ENCODE measurements at regions not wholly inside any gene's neighbourhood (a gene's known extent, or its start where the extent isn't known, plus 50 kb on each side); places are given as distances from the start of the nearest gene placed in this dataset.
"Not testable (repeated sequence)": the region's sequence is repeated elsewhere in the genome, so short reads cannot be mapped to it uniquely, and the experiment has no call there.

DNA sequence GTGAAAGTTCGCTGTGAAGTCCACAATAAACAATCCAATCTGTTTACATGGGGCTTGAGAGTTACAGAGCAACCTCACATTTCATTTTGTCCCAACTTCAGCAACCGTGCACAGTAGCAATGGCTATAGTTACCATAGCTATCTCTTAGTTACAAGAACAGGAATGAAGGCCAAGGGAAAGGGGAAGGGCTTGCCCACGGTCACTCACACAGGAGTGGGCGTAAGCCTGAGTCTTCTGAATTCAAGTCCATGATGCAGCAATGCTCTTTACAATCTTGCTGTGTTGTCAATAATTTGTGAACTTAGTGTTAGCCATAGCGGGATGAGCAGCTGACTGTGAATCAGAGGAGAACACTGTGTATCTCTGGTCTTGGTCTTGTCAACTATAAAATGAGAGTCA lies 102.9 kb downstream of the ADAMTS15 start:
- DNase-seq: no peak

DNA sequence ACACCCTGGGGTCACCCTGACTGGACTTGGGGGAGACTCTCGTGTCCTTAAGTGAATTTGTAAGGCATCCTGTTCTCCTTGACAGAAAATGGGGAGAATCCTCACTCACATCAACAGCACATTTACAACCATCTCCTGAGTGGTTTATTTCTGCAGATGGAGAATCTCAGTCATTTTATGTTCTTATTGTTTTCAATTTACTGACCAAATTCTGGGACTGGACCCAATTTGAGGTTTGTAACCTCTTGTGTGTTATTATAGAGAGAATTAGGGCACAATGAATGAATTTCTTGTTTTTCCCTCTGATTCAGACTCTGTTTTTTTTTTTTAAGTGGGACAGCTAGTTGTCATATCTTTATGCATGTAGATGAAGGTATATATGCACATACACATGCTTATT lies 104.9 kb downstream of the ADAMTS15 start:
- no peak for DNase-seq

DNA sequence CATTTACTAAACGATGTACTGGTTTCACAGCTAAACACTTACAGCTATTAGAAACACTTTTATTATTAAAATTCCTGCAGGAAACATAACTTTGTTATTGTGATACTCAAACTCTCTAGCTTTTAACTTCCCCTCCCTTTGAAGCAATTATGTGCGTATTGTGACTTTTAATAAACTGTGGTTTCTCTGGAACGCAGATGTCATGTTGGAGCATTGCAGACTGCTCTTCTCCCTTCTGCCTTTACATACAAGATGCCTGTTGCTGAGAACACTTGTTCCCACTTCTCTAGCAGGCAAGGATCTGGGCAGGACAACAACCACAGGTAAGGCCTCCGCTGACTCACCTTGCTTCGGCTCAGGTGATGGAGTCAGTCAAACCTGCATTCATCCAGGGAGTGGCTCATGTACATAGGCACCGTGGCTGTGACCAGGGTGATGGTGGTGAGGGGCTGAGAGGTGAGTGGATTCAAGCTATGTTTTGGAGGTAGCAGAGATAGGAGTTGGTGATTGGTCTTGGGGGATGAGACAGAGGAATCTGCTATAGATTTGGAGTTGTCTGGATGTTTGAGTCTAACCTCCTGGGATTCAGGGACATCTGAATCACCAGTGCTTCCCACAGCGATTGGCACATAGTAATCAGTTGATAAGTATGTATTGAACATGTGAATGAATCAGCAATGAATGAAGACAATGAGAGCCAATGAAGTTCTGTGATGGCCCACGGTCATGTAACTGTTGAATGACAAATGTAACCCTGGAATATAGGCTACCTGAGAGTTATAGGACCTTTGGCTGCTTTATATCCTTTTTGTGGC lies 106.0 kb downstream of the ADAMTS15 start:
- DNase-seq: no peak

GRCh38 chr11:130555251-130555841 lies 106.9 kb downstream of the ADAMTS15 start:
- no peak for DNase-seq

DNA sequence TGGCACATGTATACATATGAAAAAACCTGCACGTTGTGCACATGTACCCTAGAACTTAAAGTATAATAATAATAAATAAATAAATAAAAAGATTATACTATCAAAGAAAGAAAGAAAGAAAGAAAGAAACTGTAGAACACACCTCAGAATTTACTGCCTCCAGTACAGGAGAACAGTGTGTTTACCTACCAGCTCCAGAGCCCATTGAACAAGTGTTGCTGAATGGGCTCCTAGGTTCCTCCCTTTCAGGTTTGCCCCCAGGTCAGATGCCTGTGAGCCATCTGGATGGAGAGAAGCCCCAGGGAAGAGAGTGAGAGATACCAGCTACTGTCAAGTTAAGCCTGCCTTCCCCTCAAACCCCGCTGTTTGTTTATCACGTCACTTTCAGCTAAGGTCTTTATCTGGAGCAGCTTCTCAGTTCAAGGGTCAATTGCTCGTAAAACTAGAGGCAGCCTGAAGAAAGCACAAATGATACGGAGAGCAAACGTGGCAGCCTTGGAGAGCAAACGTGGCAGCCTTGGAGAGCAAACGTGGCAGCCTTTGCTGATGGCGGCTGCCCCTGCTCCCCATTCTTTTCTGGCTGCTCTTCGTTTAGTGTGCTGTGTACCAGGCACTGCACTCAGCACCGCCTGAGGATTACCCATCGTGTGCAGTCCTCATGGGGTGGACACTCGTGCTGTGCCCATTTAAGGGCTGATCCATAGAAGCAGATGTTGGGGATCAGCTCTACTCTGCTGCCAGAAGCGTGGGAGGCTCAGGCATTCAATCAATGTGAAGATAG lies 111.7 kb downstream of the ADAMTS15 start:
- no peak for DNase-seq

DNA sequence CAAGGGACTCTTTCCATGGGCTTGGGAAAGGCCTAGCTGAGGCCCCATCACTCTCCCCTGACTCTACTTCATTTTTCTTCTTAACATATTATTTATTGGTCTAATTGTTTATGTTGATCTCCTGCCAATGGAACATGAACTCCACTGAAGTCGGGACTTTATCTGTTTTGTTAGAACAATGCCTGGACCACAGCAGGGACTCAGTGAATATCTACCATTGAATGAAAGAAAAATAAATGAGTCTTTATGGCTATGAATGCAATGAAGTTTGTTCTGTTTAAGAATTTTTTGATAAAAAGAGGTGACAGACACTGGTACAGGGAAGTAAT lies 112.3 kb downstream of the ADAMTS15 start:
- peak; percentile 7 for DNase-seq

DNA sequence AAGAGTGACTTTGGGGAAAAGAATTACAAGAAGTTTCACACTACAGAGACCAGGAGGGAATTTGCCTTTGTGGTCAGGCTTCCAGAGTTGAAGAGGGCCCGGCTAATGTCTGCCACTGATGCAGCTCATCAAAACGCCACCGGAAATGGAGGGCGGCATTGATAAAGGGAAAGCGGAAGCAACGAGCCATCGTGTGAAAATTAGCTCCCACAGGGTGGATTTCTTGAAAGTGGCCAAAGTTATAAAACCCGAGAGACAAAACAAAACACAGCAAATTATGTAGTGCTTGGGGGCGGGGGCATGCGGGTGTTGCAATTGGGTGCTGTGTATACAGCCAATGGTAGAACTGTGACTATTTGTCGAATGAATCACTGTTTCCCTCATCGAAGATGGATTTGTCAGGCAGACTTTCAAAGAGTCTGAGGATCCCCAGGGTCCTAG lies 113.0 kb downstream of the ADAMTS15 start:
- peak; percentile 52 for DNase-seq

DNA sequence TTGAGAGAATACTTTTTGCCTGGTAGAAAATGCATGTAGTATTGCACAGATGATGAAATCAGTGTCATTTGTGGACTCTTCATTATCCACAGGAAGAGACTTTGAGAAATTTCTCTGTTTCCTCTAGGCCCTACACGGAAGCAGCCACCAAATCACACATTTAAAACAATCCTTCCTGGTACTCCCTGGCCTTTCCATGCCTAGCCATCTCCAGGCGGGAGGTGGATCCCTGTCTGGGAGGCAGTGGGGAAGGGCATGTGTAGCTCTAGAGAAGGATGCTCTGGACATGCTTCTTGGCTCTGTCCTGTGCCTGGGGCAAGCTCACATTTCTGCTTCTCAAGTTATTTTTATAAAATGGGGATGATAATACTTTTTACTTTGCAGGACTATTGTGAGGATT lies 114.1 kb downstream of the ADAMTS15 start:
- no peak for DNase-seq

DNA sequence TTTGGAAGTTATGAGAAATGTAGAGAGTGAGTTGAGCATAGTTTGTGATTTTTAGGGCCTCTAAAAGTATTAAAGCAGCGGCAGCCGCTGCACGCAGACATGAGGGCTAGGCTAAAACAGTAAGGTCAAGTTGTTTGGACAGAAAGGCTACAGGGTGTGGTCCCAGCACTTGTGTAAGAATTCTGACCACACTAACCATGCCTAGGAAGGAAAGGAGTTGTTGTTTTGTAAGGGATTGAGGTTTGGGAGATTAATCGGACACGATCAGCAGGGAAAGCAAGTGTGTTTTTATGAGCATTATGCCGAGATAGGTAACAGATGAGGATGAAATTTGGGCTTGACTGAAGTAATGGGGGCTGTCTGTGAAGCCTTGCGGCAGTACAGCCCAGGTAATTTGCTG lies 117.9 kb downstream of the ADAMTS15 start:
- DNase-seq: not testable (repeated sequence)

DNA sequence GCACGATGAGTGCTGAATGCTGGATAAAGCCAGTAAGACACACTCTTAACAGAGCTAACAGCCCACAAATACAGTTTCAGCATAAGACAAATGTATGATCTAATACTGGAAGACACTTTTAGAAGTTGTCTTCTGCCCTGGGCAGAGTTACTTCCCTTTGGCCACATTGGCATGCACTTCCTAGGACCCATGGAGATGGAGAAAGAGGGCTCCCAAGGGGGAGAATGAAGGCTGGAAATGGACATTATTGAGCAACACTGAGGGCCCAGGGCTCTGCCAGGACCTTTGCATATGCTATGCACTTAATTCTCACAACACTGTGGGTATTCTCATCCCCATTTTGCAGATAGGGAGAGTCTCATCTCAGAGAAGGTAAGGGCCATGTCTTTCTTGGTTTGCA lies 123.1 kb downstream of the ADAMTS15 start:
- no peak for DNase-seq

- no peak for DNase-seq
These were observed 123.6 kb downstream of the ADAMTS15 start for GRCh38 chr11:130571947-130572584.

DNA sequence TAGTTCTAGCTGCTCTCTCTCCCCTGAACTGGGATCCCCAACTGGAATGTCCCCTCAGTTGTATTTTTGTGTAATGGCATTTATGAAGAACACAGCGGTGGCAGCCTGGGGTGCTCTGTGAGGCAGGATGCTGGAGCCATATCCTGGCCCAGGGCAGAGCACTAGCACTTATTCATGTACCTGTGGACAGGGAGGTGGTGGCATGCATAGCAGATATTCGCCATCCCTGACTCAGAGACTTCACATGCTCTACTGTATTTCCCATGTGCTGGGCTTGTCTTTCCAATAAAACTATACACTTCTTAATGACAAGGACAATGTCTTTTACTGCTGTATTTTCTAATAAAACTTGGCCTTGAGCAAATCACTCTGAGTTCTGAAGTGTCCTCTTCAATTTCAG lies 125.3 kb downstream of the ADAMTS15 start:
- DNase-seq: no peak

DNA sequence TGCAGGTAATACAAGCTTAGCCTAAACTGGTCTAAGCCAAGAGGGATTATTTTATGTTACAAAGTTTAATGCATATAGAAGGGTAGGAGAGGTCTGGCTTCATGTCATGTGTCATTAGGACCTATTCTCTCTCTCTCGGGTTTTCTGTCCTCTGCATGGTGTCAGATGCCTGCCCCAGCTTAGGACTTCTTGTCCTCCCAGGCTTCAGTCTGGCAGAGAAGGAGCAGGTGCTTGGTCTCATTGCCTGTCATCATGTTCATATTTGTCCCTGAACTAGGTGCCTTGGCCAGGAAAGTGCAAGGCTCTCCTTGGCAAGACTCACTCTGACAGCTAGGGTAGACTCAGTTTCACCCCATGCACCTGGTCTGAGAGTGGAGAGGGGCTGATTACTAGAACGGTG lies 126.3 kb downstream of the ADAMTS15 start:
- DNase-seq: no peak

- DNase-seq: no peak
These were observed 127.7 kb downstream of the ADAMTS15 start for GRCh38 chr11:130576146-130576545.

- no peak for DNase-seq
These were observed 130.4 kb downstream of the ADAMTS15 start for GRCh38 chr11:130578738-130579368.

GRCh38 chr11:130580372-130580771 lies 131.9 kb downstream of the ADAMTS15 start:
- peak; percentile 88 for DNase-seq

- DNase-seq: peak; percentile 31
These were observed 132.5 kb downstream of the ADAMTS15 start for GRCh38 chr11:130580891-130581492.

DNA sequence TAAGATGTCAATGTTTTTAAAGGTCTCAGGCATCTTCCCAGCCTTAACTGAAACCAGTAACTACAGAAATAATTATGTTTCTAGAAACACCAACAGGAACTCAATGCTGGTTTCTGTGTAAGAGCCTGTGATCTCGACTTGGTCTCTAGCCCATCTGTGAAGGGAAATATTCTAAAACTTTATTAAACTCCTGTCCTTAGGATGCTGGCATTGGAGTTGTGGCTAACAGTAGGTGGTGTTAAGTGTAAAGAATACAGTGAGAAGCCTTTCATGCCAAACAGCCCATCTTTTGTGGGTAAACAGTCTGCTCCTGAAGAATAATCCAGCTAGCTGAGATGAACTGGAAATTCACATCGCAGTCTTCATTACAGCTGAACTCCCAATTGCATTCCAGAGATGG lies 133.2 kb downstream of the ADAMTS15 start:
- no peak for DNase-seq

DNA sequence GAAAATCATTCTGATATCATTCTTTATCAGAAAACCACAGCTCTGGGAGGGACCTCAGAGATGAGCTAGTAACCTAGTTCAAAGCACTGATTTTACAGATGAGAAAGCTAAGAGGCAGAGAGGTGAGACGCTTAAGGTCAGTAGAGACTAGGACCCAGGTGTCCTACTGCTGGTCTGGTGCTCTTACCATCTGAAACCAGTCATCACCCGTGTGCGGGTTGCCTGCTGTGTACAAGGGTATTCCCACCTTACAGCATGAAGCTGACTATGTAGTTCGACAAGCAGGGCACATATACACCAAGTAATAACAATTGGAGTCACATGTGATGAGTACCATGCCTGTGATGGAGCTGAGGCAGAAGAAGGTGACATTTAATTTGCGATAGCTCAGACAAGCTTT lies 133.7 kb downstream of the ADAMTS15 start:
- DNase-seq: no peak

DNA sequence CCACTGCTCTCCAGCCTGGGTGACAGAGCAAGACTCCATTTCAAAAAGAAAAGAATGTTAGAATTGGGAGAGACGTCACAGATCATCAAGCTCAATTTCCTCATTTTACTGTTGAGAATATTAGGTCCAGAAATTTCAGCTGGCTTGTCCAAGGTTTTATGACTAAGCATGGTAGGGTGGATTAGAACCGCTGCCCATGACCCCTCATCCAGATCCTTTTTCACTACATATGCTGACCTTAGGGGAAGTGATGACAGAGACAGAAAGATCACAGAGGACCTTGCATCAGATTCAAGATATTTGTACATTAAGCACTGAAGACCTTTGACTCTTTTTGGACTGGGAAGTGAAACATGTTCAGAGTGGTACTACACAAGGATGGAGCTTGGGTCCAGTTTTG lies 134.5 kb downstream of the ADAMTS15 start:
- no peak for DNase-seq

DNA sequence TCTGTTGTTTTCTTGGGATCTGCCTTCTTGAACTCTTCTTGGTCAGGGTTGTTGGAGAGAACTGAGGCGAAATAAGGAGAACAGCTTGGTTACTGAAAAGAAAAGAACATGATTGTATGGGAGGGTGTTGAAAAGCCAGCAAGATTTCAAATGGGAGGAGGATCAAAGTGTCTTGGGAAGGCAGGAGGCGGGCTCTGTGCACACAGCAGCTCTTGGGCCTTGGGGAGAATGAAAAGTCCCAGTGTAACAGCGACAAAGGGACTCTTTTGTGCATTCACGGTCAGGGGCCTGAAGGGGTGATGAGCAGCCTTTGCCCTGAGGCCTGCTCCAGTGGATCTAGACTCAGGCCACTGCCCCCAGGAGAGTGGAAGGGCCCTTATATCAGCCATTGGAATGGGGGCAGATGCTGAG lies 135.4 kb downstream of the ADAMTS15 start:
- DNase-seq: no peak

GRCh38 chr11:130585545-130585944 lies 137.1 kb downstream of the ADAMTS15 start:
- no peak for DNase-seq
